ENCODE measurements at regions not wholly inside any gene's neighbourhood (a gene's known extent, or its start where the extent isn't known, plus 50 kb on each side); places are given as distances from the start of the nearest gene placed in this dataset.

DNA sequence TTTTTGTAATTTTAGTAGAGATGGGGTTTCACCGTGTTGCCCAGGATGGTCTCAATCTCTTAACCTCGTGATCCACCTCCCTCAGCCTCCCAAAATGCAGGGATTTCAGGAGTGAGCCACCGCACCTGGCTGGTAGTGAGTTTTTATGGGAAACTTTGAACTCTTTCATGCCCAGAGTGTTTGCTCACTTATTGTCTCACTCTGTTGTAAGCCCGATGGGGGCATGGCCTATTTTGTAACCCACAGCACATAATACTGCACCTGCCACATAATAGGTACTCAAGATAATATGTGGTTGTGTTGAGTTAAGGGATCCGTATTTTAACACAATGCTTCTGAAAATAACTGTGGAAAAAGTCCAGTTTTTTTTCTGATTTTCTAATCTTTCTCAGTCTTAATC lies 109.6 kb upstream of the GIMD1 start:
- TF ChIP-seq, protein P1, sequence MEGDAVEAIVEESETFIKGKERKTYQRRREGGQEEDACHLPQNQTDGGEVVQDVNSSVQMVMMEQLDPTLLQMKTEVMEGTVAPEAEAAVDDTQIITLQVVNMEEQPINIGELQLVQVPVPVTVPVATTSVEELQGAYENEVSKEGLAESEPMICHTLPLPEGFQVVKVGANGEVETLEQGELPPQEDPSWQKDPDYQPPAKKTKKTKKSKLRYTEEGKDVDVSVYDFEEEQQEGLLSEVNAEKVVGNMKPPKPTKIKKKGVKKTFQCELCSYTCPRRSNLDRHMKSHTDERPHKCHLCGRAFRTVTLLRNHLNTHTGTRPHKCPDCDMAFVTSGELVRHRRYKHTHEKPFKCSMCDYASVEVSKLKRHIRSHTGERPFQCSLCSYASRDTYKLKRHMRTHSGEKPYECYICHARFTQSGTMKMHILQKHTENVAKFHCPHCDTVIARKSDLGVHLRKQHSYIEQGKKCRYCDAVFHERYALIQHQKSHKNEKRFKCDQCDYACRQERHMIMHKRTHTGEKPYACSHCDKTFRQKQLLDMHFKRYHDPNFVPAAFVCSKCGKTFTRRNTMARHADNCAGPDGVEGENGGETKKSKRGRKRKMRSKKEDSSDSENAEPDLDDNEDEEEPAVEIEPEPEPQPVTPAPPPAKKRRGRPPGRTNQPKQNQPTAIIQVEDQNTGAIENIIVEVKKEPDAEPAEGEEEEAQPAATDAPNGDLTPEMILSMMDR (IDR thresholded peaks at IDR 0.05; ENCODE audit: low read length, missing control alignments) = no peak
- DNase-seq (ENCODE audit: low read depth) = no peak
- no peak overlapping the region for H3K4me3 ChIP-seq (replicated peaks; ENCODE audit: low read depth, low read length)

DNA sequence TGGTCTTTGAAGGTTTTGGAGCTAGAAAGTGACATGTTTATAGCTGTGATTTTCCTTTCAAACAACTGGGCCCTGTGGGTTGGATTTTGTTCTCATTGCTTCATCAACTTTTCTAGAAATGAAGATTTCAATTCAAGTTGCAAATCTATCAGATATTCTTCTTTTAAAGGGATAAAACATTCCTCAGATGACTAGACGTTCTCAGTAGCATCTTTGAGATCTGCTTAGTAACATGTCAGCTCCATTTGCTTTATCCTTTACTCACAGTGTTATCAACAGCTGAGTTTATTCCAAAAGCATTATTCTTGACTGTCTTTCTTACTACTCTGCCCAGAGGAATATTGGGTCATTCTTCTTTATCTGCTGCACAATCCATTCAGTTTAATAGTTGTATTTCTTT lies 108.2 kb upstream of the GIMD1 start:
- DNase-seq (ENCODE audit: low read depth) = no peak
- H3K4me3 ChIP-seq (replicated peaks; ENCODE audit: low read depth, low read length) = no peak overlapping the region
- TF ChIP-seq, protein P1 (IDR thresholded peaks at IDR 0.05; ENCODE audit: low read length, missing control alignments) = no peak

DNA sequence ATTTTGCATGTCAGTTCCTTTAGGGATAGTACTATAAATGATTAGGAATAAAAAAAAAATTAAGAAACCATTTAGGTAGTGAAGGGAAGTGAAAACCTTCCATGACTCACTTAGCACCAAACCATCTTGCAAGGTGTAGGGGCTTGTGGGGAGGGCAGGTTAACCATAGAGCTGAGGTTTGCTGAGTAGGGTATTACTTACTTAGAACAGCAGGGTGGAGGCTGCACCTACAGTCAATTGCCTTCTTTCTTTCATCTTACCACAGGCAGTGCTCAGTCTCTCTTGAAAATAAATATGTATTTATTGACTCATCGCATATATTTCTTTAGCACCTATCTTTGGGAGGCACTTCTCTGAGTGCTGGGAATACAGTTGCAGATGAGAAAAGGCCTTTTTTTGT lies 104.9 kb upstream of the GIMD1 start:
- DNase-seq (ENCODE audit: low read depth) = no peak
- no peak overlapping the region for H3K4me3 ChIP-seq (replicated peaks; ENCODE audit: low read depth, low read length)
- TF ChIP-seq, protein P1 (IDR thresholded peaks at IDR 0.05; ENCODE audit: low read length, missing control alignments) = no peak

DNA sequence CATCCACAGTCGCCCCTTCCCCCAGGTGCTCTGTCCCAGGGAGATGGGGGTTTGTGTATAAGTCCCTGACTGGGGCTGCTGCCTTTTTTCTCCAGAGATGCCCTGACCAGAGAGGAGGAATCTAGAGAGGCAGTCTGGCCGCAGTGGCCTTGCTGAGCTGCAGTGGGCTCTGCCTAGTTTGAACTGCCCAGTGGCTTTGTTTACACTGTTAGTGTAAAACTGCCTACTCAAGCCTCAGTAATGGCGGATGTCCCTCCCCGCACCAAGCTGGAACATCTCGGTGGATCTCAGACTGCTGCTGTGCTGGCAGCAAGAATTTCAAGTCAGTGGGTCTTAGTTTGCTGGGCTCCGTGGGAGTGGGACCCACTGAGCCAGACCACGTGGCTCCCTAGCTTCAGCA lies 102.6 kb upstream of the GIMD1 start:
- no peak for DNase-seq (ENCODE audit: low read depth)
- H3K4me3 ChIP-seq (replicated peaks; ENCODE audit: low read depth, low read length) = no peak overlapping the region
- TF ChIP-seq, protein P1 (IDR thresholded peaks at IDR 0.05; ENCODE audit: low read length, missing control alignments) = no peak

DNA sequence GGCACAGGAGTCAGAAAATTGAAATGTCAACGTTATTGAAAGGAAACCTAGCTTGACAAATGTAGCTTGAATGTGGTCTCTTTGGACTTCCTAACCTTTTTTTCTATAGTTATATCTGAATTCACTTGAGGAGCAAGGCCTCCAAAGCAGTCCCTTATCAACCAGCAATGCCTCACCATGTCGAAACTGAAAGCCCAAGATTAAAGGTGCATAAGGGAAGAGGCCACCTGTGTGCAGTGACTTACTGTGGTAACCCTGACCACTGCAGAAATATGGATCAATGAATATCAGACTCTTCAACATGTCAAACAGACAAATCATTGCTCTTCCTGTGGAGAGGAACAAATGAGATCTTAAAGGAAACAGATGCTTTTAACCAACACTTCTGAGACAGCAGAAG lies 95.0 kb upstream of the GIMD1 start:
- TF ChIP-seq, protein P1 (IDR thresholded peaks at IDR 0.05; ENCODE audit: low read length, missing control alignments) = no peak

DNA sequence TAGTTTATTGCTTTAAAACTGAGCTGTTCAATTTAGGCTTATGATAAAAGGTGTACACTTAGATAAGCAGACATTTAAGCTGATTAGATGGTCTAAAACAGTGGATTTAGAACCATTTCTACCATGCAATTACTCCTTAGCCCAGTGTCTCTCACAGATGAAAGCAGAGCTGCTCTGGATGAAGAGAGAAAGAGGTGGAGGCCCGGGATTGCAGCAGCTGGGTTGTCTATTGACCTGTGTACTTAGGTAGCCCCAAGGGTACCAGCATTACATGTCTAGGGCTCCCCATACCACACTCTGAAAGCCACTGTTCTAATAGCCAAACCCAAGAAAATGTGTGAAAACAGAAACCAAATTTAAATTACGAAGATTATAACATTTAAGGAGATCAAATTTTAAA lies 86.0 kb upstream of the GIMD1 start:
- TF ChIP-seq, protein P1 (IDR thresholded peaks at IDR 0.05; ENCODE audit: low read length, missing control alignments) = no peak
- H3K4me3 ChIP-seq (replicated peaks; ENCODE audit: low read depth, low read length) = no peak overlapping the region
- DNase-seq (ENCODE audit: low read depth) = no peak

More for the DNA sequence above, 95.0 kb upstream of the GIMD1 start:
- DNase-seq (ENCODE audit: low read depth) = no peak
- H3K4me3 ChIP-seq (replicated peaks; ENCODE audit: low read depth, low read length) = no peak overlapping the region

DNA sequence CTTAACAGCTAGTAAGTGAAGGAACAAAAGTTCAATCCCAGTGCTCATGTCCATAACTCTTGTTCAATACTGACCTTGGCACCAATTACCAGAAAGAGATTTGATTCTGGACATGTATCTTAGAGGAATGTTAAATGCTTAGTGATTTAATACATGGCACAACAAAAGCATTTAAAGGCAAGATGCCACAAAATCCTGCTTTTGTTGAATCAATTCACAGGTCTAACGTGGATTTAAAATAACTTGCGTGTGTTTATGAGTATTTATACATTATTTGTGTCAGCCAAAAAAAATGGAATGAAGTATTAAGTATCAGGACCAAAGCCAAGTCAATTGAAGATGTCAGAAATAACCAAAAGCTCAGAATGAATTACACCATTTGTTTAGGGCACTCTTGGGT lies 85.4 kb upstream of the GIMD1 start:
- H3K4me3 ChIP-seq (replicated peaks; ENCODE audit: low read depth, low read length) = no peak overlapping the region
- TF ChIP-seq, protein P1 (IDR thresholded peaks at IDR 0.05; ENCODE audit: low read length, missing control alignments) = no peak
- no peak for DNase-seq (ENCODE audit: low read depth)
